ENCODE measurements at regions not wholly inside any gene's neighbourhood (a gene's known extent, or its start where the extent isn't known, plus 50 kb on each side); places are given as distances from the start of the nearest gene placed in this dataset.

- Histone ChIP-seq H3K9me3 (ENCODE audit: control insufficient read depth, low read depth, low read length) (no peaks in the 10 kb centered on the region), H3K9ac (ENCODE audit: control insufficient read depth, extremely low read depth, insufficient read depth, low read length) (no peak overlapping the region), H3K27ac (ENCODE audit: control insufficient read depth, insufficient read depth, low read length) (no peak overlapping the region), H3K79me2 (ENCODE audit: control insufficient read depth, insufficient read depth, low read length) (no peaks in the 10 kb centered on the region), H3K4me3 (ENCODE audit: control insufficient read depth in 2 of 3, extremely low read depth in 1 of 3, insufficient read depth in 2 of 3, low read depth in 1 of 3, low read length in 3 of 3) (no peak overlapping the region), H3K27me3 (ENCODE audit: control insufficient read depth, extremely low read depth, insufficient read depth, low read length) (no peaks in the 10 kb centered on the region), H3K4me1 (ENCODE audit: control insufficient read depth, extremely low read depth, insufficient read depth, low read length) (no peaks in the 10 kb centered on the region), H2AFZ (ENCODE audit: control insufficient read depth, low read length) (no peak overlapping the region), H4K20me1 (ENCODE audit: control insufficient read depth, extremely low read depth, insufficient read depth, low read length) (no peaks in the 10 kb centered on the region), H3K36me3 (ENCODE audit: control insufficient read depth in 2 of 2, extremely low read depth in 1 of 2, insufficient read depth in 2 of 2, low read length in 2 of 2) (no peaks in the 10 kb centered on the region), H3K4me2 (ENCODE audit: control insufficient read depth, extremely low read depth, insufficient read depth, low read depth, low read length) (no peak overlapping the region), H3K9me1 (ENCODE audit: control insufficient read depth, extremely low read depth, insufficient read depth, low read length) (no peaks in the 10 kb centered on the region)
- dilution Hi-C loops (cut with MboI; ENCODE audit: extremely low pct_ligation_motif_present, low sequenced_read_pairs), result no loop called here
- FAIRE-seq (no peak), DNase-seq (ENCODE audit: low read depth, low spot score) (no peak)
- no peak for TF ChIP-seq CTCF (optimal IDR thresholded peaks at IDR 0.05 in 1 of 3, IDR thresholded peaks at IDR 0.05 in 1 of 3, conservative IDR thresholded peaks at IDR 0.05 in 1 of 3; ENCODE audit: extremely low read depth in 1 of 3, insufficient read depth in 2 of 3, low read length in 3 of 3)
- no peak for TF ChIP-seq EZH2 (IDR thresholded peaks at IDR 0.05; ENCODE audit: low read length)
These were observed 483.1 kb upstream of the NRP1 start for GRCh38 chr10:33817605-33818004.

GRCh38 chr10:33815776-33816175 lies 481.3 kb upstream of the NRP1 start:
- H3K4me1 ChIP-seq (ENCODE audit: control insufficient read depth, extremely low read depth, insufficient read depth, low read length), result no peaks in the 10 kb centered on the region
- H3K36me3 ChIP-seq (ENCODE audit: control insufficient read depth in 2 of 2, extremely low read depth in 1 of 2, insufficient read depth in 2 of 2, low read length in 2 of 2), result no peaks in the 10 kb centered on the region
- no peaks in the 10 kb centered on the region for H3K79me2 ChIP-seq (ENCODE audit: control insufficient read depth, insufficient read depth, low read length)
- no peak overlapping the region for H3K27ac ChIP-seq (ENCODE audit: control insufficient read depth, insufficient read depth, low read length)
- no peak overlapping the region for H3K9ac ChIP-seq (ENCODE audit: control insufficient read depth, extremely low read depth, insufficient read depth, low read length)
- no peak overlapping the region for H3K4me3 ChIP-seq (ENCODE audit: control insufficient read depth in 2 of 3, extremely low read depth in 1 of 3, insufficient read depth in 2 of 3, low read depth in 1 of 3, low read length in 3 of 3)
- dilution Hi-C loops (cut with MboI; ENCODE audit: extremely low pct_ligation_motif_present, low sequenced_read_pairs), result no loop called here
- no peaks in the 10 kb centered on the region for H3K27me3 ChIP-seq (ENCODE audit: control insufficient read depth, extremely low read depth, insufficient read depth, low read length)
- no peaks in the 10 kb centered on the region for H3K9me1 ChIP-seq (ENCODE audit: control insufficient read depth, extremely low read depth, insufficient read depth, low read length)
- FAIRE-seq, result no peak
- DNase-seq (ENCODE audit: low read depth, low spot score), result no peak
- TF ChIP-seq EZH2 (IDR thresholded peaks at IDR 0.05; ENCODE audit: low read length) (no peak), CTCF (optimal IDR thresholded peaks at IDR 0.05 in 1 of 3, IDR thresholded peaks at IDR 0.05 in 1 of 3, conservative IDR thresholded peaks at IDR 0.05 in 1 of 3; ENCODE audit: extremely low read depth in 1 of 3, insufficient read depth in 2 of 3, low read length in 3 of 3) (no peak)
- no peak overlapping the region for H3K4me2 ChIP-seq (ENCODE audit: control insufficient read depth, extremely low read depth, insufficient read depth, low read depth, low read length)
- H4K20me1 ChIP-seq (ENCODE audit: control insufficient read depth, extremely low read depth, insufficient read depth, low read length), result no peaks in the 10 kb centered on the region
- no peaks in the 10 kb centered on the region for H3K9me3 ChIP-seq (ENCODE audit: control insufficient read depth, low read depth, low read length)
- no peak overlapping the region for H2AFZ ChIP-seq (ENCODE audit: control insufficient read depth, low read length)

Data from keratinocyte (primary cell).